GM18511 (cell line): ENCODE measurements at regions not wholly inside any gene's neighbourhood (a gene's known extent, or its start where the extent isn't known, plus 50 kb on each side); places are given as distances from the start of the nearest gene placed in this dataset.
"Not testable (repeated sequence)": the region's sequence is repeated elsewhere in the genome, so short reads cannot be mapped to it uniquely, and the experiment has no call there.

ENCODE experiments used
- ATAC-seq: cut with Tn5 transposase; IDR thresholded peaks from one replicate; pipeline ENCODE4 v1.9.1; 2021; ENCODE audit warnings: mild to moderate bottlenecking, moderate library complexity; ENCODE audit not compliant: unreplicated experiment

DNA sequence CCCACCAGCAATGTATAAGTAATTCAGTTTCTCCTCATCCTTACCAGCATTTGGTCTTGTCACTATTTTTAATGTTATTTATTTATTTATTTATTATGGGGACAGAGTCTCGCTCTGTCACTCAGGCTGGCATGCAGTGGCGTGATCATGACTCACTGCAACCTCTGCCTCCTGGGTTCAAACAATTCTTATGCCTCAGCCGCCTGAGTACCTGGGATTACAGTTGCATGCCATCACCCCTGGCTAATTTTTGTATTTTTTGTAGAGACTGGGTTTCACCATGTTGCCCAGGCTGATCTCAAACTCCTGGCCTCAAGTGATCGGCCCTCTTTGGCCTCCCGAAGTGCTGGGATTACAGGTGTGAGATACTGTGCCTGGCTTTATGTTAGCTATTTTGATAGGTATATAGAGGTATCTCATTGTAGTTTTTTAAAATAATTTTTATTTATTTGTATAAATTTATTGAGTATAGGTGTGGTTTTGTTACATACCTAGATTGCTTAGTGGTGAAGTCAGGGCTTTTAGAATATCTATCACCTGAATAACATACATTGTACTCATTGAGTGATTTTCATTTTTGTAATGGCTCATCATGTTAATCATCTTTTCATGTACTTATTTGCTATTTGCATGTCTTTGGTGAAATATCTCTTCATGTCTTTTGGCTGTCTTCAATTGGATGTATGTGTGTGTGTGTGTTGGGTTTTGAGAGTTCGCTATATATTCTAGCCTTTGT, 53.3 kb downstream of the TANC2 start:
- ATAC-seq, result no peak

DNA sequence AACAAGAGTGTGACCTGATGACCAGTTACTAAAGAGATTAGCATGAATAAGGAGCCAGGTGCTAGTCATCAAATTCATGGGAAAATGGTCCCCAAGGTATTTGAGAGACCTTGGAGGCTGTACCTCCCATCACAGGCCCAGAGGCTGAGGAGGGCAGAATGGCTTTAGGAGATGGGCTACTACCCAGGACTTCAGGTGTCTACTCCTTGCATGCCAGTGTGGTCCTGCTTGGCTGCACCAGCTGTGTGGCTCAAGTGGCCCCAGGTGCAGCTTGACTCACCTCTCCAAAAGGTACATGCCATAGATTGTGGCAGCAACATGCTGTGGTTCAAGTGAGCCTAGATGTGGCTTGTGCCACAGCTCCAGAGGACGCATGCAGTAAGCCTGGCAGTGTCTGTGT, 56.5 kb downstream of the TANC2 start:
- no peak for ATAC-seq

DNA sequence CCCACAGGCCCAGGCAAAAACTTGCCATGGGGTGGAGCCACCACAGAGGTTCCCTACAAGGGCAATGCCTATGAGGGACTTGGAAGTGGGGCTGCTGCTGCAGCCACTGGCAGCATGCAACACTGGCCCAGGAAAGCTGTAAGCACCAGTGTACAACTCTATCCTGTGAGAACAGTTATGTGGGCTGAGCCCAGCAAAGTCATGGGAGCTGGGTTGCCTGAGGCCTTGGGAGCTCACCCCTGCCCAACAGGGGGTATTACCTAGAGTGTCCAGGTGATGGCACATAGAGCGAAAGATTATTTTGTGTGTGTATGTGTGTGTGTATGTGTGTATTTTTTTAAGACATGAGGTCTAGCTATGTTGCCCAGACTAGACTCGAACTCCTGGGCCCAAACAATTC, 57.0 kb downstream of the TANC2 start:
- no peak for ATAC-seq

DNA sequence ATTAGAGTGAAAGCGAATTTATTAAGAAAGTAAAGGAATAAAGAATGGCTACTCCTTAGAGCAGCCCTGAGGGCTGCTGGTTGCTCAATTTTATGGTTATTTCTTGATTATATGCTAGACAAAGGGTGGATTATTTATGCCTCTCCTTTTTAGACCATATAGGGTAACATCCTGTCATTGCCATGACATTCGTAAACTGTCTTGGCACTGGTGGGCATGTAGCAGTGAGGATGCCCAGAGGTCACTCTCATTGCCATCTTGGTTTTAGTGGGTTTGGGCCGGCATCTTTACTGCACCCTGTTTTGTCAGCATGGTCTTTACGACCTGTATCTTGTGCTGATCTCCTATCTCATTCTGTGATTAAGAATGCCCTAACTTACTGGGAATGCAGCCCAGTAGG, 58.2 kb downstream of the TANC2 start:
- ATAC-seq, result no peak

DNA sequence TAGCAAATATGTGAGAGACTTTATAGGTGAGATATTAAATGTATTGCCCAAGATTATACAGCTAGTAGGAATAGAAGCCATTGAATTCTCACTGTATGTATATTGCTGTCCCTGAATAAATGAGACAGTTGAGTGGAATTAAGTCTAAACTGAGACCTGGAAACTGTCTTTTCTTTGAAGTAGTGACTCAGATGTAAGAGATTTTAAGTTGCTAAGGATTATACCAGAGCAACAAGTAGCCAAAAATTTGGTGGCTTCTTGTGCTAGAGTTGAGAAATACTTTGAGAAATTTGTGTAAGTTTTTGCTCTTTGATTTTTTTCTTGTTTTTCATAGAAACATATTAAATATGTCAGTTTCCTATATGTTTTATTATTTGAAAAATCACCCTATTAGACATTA, 58.7 kb downstream of the TANC2 start:
- ATAC-seq, result no peak

DNA sequence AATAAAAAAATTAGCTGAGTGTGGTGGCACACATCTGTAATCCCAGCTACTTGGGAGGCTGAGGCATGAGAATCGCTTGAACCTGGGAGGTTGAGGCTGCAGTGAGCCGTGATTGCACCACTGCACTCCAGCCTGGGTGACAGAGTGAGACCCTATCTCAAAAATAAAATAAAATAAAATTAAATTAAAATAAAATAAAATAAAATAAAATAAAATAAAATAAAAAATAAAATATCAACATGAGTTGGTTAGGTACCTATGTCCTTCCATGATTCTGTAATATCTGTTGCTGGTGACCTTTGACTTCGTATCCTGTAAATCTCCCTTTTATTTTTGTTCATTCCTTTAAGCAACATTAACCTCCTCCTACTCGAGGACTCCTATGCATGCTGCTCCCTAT, 59.6 kb downstream of the TANC2 start:
- not testable (repeated sequence) for ATAC-seq

DNA sequence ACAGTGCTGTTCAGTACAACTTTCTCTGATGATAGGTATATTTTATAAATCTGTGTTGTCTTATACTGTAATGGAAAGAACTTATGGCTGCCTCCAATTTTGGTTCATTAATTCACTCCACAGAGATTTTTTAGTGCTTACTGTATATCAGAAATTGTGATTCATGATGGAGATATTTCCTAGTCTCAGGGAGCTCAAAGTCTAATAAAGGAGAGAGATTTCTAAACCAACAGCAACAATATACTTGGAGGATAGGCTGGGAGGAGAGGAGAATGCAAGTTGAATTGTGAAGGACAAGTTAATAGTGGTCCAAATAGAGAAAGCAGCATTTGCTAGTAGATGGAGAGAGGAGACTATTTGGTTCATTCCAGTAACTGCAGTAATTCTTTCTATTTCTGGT, 63.5 kb downstream of the TANC2 start:
- ATAC-seq, result no peak

DNA sequence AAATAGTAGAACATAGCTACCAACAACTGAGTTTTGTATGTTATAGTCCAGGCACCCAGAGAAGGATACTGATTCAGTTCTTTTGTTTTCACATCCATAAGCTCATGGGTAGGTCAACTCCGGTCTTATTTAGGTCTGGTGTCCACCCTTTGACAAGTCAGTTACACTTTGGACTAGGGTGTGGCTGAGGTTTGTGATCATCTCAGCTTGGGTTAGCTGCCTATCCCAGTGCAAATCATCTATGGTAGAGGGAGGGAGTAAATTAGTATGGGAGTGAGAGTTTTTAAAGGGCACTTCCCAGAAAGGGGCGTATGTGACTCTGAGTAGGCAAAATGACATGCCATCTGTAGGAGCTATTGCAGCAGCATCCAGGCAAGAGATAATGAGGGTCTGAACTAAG, 66.1 kb downstream of the TANC2 start:
- no peak for ATAC-seq

DNA sequence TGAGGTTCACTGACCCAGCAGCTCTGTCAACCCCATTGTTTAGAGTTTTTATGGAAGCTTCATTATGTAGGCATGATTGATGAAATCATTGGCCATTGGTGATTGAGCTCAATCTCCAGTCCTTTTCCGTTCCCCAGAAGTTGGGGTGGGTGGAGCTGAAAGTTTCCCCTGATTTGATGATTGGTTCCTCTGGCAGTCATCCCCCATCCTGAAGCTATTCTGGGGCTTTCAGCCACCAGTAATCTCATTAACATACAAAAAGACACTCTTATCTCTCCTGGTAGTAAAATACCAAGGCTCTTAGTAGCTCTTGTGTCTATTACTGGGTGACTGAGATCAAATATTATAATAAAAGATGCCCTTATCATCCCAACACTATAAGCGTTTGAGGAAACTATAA, 67.1 kb downstream of the TANC2 start:
- ATAC-seq, result no peak

DNA sequence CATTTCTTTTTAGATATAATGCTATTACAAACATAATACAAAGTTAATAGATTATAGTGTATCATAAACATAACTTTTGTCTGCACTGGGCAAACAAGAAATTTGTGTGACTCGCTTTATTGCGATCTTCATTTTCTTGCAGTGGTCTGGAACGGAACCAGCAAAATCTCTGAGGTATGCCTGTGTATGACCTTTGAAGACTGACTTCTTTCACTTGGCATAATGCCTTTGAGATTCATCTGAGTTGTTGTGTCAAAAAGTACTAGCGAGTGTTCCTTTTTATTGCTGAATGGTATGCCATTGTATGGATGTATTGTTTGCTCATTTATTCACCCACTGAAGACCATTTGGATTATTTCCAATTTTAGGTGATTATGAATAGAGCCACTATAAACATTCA, 69.2 kb downstream of the TANC2 start:
- no peak for ATAC-seq

DNA sequence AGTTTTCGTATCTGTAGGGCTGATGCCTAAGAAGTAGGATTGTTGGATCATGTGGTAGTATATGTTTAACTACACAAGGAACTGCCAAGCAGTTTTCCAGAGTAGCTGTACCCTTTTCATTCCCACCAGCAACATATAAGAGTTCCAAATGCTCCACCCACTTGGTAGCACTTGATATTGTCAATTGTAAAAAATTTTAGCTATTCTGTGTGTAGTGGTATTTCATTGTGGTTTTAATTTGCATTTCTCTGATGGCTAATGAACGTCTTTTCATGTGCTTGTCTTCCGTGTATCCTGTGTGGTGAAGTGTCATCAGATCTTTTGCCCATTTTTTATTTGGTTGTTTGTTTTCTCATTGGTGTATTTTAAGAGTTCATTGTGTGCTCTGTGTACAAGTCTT, 69.7 kb downstream of the TANC2 start:
- no peak for ATAC-seq

DNA sequence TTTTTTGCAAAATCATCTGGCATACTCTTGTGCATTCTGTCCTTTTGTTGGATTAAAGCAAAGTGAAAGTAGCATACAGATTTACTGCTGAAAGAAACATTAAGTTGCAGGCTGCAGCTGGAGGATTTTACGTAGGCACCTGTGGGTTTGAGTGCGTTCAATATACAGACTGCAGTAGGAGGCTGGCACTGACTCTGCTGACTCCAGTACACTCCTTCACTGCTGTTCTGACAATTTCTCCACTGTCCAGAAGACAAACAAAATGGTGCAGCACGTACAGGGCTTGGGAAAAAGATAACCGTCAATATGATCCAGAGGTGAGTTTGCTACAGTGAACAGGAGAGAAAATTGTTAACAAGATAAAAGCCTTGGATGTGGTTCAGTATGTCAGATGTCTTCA, 73.3 kb downstream of the TANC2 start:
- ATAC-seq, result no peak

DNA sequence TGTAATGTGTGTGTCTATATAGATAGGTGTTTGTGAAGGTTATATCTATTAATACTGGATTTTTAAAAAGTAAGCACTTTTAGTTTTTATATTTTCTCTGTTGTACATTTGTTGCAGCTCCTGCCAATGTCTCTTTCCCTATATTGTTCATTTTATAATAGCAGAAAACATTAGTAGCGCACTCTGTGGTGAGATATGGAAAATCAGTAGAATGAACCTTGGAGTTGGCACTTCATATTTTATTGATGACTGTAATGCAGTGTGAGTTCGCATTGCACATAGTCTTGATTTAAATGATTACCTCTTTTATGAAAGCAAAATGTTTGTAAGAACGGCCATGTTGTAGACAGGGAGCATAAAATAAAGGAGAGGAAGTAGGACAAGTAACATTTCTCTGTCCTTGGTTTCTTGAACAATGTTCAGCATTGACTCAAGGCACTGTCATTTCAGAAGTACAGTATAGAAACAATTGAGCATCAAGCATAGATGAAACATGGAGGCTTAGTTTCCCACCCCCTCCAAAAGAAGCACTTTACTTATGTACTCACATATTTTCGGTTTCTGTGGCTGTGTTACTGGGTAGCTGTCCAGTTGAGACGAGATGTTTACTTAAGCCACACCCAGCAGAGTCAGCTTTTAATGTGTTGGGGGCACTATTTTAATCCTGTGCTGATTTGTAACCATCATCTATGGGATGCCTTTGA, 74.0 kb downstream of the TANC2 start:
- ATAC-seq, result no peak

DNA sequence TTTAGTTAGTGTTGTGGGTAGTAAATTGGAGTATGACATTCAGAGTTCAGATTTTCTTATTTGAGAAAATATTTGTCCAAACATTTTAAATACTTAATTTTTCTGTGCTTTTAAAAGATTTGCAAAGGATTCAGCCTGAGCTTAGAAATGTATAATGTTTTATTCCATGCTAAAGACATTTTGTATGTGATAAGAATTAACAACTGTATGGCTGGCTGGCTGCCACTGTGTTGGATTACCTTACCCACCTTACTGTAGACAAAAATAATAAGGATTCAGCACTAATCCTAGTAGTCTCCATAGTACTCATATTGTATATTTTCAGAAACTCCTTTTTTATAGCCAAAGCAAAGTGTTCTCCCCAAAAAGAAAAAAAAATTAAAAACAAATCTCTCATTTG, 74.8 kb downstream of the TANC2 start:
- no peak for ATAC-seq

DNA sequence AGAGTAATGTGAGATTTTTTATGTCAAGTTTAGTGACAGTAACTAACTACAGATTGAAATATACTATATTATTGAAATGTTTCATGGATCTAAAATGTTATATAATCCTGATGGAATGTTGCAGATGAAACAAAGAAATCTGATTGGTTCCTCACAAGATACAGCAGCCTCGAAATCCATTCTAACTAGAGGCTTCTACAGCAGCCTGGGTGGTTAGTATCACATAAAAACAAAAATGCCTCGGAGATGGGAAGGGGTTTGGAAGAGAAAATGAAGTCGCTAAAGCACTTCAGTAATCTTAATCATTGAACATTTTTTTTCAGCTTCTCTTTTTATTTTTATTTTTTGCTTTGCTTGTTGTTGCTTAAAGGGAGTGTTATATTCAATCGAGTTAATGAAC, 75.2 kb downstream of the TANC2 start:
- ATAC-seq, result no peak

DNA sequence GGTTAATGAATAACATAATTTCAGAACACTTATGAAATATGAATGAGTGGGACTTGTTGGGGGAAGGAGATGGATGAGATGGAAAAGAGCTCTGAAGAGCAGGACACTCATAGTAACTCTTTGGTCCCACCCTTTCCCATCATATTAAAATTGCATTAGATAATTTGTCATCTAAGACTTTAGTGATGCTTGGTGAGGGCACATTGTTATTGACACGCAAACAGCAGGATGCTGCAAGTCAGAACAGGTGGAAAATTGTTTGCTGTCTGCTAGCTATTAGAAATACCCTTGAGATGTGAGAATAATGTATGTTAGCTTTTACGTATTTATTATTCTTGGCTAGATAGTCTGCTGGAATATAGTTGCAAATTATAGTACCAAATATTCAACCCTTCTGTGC, 75.7 kb downstream of the TANC2 start:
- no peak for ATAC-seq

DNA sequence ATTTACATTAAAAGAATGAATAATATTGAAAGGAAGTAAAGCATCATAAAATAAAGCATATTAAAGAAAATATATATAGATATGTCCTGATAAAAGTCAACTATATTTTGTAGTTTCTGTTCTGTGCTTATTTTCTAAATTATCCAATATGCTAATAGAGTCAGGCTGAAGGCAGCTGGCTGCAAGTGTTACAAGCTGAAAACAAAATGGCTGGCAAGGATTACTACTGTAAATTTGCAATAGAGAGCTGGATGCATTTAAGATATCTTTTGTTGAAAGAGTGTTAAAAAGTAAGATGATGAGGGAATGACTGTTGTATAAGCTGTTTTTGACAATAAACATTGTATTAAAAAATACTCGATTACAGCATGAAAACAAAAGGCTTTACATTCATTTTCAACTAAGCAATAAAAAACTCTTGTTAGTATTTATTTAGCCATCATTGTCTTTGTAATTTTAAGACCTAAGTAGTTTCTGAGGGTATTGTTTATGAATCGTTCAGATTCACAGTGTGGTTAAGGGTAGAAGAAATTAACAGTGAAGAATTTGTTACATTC, 76.3 kb downstream of the TANC2 start:
- no peak for ATAC-seq

DNA sequence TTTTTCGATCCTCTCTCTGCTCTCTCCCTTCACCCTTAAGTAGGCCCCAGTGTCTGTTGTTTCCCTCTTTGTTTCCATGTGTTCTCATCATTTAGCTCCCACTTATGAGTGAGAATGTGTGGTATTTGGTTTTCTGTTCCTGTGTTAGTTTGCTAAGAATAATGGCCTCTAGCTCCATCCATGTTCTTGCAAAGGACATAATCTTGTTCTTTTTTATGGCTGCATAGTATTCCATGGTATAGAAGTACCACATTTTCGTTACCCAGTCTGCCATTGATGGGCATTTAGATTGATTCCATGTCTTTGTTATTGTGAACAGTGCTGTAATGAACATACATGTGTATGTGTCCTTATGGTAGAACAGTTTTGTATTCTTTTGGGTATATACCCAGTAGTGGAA, 91.5 kb downstream of the TANC2 start:
- ATAC-seq, result not testable (repeated sequence)

DNA sequence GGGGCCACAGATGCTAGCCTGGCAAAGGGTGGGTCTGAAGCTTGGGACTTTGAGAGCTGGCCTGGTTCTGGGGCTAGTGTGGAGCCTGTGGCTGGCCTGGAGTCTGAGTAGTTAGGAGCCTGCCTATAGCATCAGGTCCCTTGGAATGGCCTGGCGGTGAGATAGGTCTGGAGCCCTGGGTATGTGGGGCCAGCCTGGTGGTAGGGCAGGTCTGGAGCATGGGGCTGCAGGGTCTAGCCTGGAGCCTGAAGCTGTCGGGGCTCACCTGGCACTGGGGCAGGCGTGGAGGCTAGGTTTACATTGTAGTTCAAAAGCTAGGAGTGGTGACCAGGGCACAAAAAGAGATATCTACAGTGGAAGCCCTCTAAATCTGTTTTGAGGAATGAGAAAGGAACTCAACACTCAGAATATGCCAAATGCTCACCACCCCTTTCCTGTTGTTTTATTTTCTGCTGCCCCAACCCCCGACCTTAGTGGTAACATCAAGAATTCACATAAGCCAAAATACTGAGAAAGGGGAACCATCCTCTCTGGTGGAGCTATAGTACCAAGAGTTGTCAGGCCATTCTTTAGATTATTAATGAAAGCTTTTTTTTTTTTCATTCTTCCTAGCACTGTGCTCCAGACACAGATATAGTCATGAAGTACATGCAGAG, 100.3 kb downstream of the TANC2 start:
- ATAC-seq, result no peak

DNA sequence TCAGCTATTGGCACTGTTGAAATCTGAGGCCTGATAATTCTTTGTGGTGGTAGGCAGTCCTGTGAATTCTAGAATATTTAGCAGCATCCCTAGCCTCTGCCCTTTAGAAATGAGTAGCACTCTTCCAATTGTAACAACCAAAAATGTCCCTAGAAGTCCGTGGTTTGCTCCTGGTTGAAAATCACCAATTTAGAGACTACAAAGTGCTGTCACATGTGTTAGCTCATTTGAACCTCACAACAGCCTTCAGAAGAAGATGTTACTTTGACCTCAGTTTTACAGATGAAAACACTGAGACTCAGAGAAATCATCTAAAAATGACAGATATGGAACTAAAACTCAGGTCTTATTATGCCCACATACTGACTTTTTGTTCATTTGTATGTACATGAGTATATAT, 103.2 kb downstream of the TANC2 start:
- no peak for ATAC-seq

DNA sequence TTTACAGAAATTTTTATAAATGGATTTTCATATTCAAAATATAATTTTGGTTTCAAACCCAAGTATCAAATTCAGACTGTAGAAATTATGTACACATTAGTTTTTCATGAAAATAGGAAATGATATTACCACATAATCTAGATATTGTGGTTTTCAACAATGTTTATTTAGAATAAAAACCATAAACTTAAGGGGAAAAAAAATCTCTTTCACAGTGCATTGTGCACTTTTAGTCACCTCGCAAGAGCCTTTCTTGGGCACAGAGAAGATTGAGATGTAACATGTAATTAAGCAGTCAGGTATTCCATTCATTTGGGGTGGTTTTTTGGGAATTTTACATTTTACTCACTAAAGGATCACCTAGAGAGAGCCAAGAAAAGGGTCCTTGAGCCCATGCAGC, 104.0 kb downstream of the TANC2 start:
- ATAC-seq, result no peak

DNA sequence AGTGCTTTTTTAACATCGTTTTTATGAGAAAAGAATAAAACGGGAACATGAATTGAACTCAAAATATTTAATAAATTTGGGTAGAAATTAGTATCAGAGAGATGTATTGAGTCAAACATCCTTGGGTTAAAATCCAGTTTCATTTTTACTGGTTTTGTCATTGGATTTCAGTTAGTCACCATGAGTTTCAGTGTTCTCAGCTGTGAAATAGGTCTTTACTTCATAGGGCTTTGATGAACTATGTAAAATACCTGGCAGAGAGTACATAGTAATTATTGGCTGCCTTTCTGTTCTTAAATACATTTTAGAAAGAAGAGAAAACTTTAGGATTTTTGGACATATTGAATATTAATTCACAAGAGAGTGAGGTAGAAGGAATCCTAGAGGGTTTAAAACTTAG, 105.8 kb downstream of the TANC2 start:
- no peak for ATAC-seq
